ENCODE measurements at regions not wholly inside any gene's neighbourhood (a gene's known extent, or its start where the extent isn't known, plus 50 kb on each side); places are given as distances from the start of the nearest gene placed in this dataset.
A peak's percentile ranks its signal among the peaks of the same experiment; 100 is the strongest.

GRCh38 chr5:1667648-1668140, 131.9 kb downstream of the MRPL36 start:
- no peak overlapping the region for H3K4me2 ChIP-seq
- no peaks in the 10 kb centered on the region for H3K9me3 ChIP-seq (ENCODE audit: insufficient read depth, low read depth)
- no TSS peak for BruUV-seq (replicated peaks)
- DNase-seq = no peak
- no peaks in the 10 kb centered on the region for H4K20me1 ChIP-seq (ENCODE audit: insufficient read depth)
- ChIA-PET POLR2A (ENCODE audit: unreplicated experiment) (no interaction called here), CTCF (interaction anchor here (0.6 kb wide), 1 partner anchor 1077 kb away, joined by 12 read pairs; no protein-coding TSS in a partner anchor)
- no peak overlapping the region for H2AFZ ChIP-seq
- peaks cover 88% of the 10 kb centered on the region for H3K27me3 ChIP-seq (ENCODE audit: insufficient read depth, low read depth)
- no peak overlapping the region for H3K4me3 ChIP-seq
- intact Hi-C loops (cut with micrococcal nuclease; ENCODE audit: unreplicated experiment) = no loop called here
- no peak overlapping the region for H3K27ac ChIP-seq
- H3F3A ChIP-seq (ENCODE audit: insufficient read depth, low read depth) = no peaks in the 10 kb centered on the region
- TF ChIP-seq CTCF (conservative IDR thresholded peaks at IDR 0.05) = no peak
- no peak for TF ChIP-seq EZH2 (IDR thresholded peaks at IDR 0.05; ENCODE audit: low read depth)
- H3K36me3 ChIP-seq (ENCODE audit: low read depth) = no peaks in the 10 kb centered on the region
- no peaks in the 10 kb centered on the region for H3K4me1 ChIP-seq (replicated peaks; ENCODE audit: insufficient read depth)
- no peaks in the 10 kb centered on the region for H3K79me2 ChIP-seq (ENCODE audit: low read depth)
- H3K9me2 ChIP-seq (ENCODE audit: insufficient read depth) = no peaks in the 10 kb centered on the region

- CTCF ChIA-PET = no interaction called here
- no peak overlapping the region for H3K27ac ChIP-seq
Observed at GRCh38 chr5:1666812-1667588, 132.6 kb downstream of the MRPL36 start.

GRCh38 chr5:1666221-1666620, 133.4 kb downstream of the MRPL36 start:
- H3K9me2 ChIP-seq (ENCODE audit: insufficient read depth) = no peaks in the 10 kb centered on the region
- no peak overlapping the region for H3K4me3 ChIP-seq
- no peaks in the 10 kb centered on the region for H4K20me1 ChIP-seq (ENCODE audit: insufficient read depth)
- no peaks in the 10 kb centered on the region for H3K79me2 ChIP-seq (ENCODE audit: low read depth)
- intact Hi-C loops (cut with micrococcal nuclease; ENCODE audit: unreplicated experiment) = no loop called here
- H3K36me3 ChIP-seq (ENCODE audit: low read depth) = no peaks in the 10 kb centered on the region
- H3K4me2 ChIP-seq = no peak overlapping the region
- ChIA-PET CTCF (no interaction called here), POLR2A (ENCODE audit: unreplicated experiment) (no interaction called here)
- peaks cover 88% of the 10 kb centered on the region for H3K27me3 ChIP-seq (ENCODE audit: insufficient read depth, low read depth)
- H3K9me3 ChIP-seq (ENCODE audit: insufficient read depth, low read depth) = no peaks in the 10 kb centered on the region
- no peaks in the 10 kb centered on the region for H3K4me1 ChIP-seq (replicated peaks; ENCODE audit: insufficient read depth)
- TF ChIP-seq CTCF (conservative IDR thresholded peaks at IDR 0.05) (no peak), EZH2 (IDR thresholded peaks at IDR 0.05; ENCODE audit: low read depth) (no peak)
- no TSS peak for BruUV-seq (replicated peaks)
- no peak for DNase-seq
- H2AFZ ChIP-seq = no peak overlapping the region
- no peaks in the 10 kb centered on the region for H3F3A ChIP-seq (ENCODE audit: insufficient read depth, low read depth)
- no peak overlapping the region for H3K27ac ChIP-seq

More at GRCh38 chr5:1666812-1667588, 132.6 kb downstream of the MRPL36 start:
- Histone ChIP-seq H3K79me2 (ENCODE audit: low read depth) (no peaks in the 10 kb centered on the region), H4K20me1 (ENCODE audit: insufficient read depth) (no peaks in the 10 kb centered on the region), H3K4me3 (no peak overlapping the region), H3K9me3 (ENCODE audit: insufficient read depth, low read depth) (no peaks in the 10 kb centered on the region), H3K4me2 (no peak overlapping the region), H3F3A (ENCODE audit: insufficient read depth, low read depth) (no peaks in the 10 kb centered on the region), H3K27me3 (ENCODE audit: insufficient read depth, low read depth) (peaks cover 88% of the 10 kb centered on the region), H3K4me1 (replicated peaks; ENCODE audit: insufficient read depth) (no peaks in the 10 kb centered on the region), H3K9me2 (ENCODE audit: insufficient read depth) (no peaks in the 10 kb centered on the region), H3K36me3 (ENCODE audit: low read depth) (no peaks in the 10 kb centered on the region), H2AFZ (no peak overlapping the region)
- DNase-seq = peak in 1 of 2 experiments; percentile 63
- no peak for TF ChIP-seq EZH2 (IDR thresholded peaks at IDR 0.05; ENCODE audit: low read depth)
- TF ChIP-seq CTCF (conservative IDR thresholded peaks at IDR 0.05) = no peak
- BruUV-seq (replicated peaks) = no TSS peak
- POLR2A ChIA-PET (ENCODE audit: unreplicated experiment) = no interaction called here
- intact Hi-C loops (cut with micrococcal nuclease; ENCODE audit: unreplicated experiment) = no loop called here

Measured in PC-9 (cell line).